Peyer's patch (tissue), 4 donors: ENCODE measurements at regions not wholly inside any gene's neighbourhood (a gene's known extent, or its start where the extent isn't known, plus 50 kb on each side); places are given as distances from the start of the nearest gene placed in this dataset.
"Not testable (repeated sequence)": the region's sequence is repeated elsewhere in the genome, so short reads cannot be mapped to it uniquely, and the experiment has no call there.

Experiments used
- CTCF ChIP-seq, 6 experiments: fragments of 450-650 bp in 4 of 6; fragments of 200-600 bp in 2 of 6; sonication (generic) in 1 of 6; IDR thresholded peaks; one replicate each; pipeline ENCODE4 v1.5.1; 2017 to 2019; ENCODE audit warnings: antibody characterized with exemption in 6 of 6, mild to moderate bottlenecking in 3 of 6, moderate library complexity in 1 of 6
- POLR2A ChIP-seq, 2 donors: fragments of 450-650 bp; IDR thresholded peaks; one replicate each; pipeline ENCODE4 v1.5.1; 2017; ENCODE audit warnings: antibody characterized with exemption in 2 of 2, mild to moderate bottlenecking in 2 of 2, moderate library complexity in 2 of 2

- not testable (repeated sequence) for TF ChIP-seq CTCF, POLR2A (IDR thresholded peaks at IDR 0.05)
Measured at GRCh38 chr14:40677206-40677605, 929.5 kb upstream of the LRFN5 start.
